Liver (tissue), 8 donors: ENCODE measurements at regions not wholly inside any gene's neighbourhood (a gene's known extent, or its start where the extent isn't known, plus 50 kb on each side); places are given as distances from the start of the nearest gene placed in this dataset.

ENCODE experiments used
- DNase-seq: peaks from one replicate; pipeline ENCODE4 v3.0.0-alpha.2; 2017; ENCODE audit warnings: low spot score
- H3K27ac ChIP-seq, 2 donors: one replicate each; pipeline ENCODE4 v1.7.0; 2013; ENCODE audit warnings: inconsistent platforms in 2 of 2, low read length in 2 of 2, control low read depth in 1 of 2, low read depth in 1 of 2, mild to moderate bottlenecking in 1 of 2
- H3K27me3 ChIP-seq, 4 donors: one replicate each; pipeline versions ENCODE4 v1.6.1 to v1.7.0; 2013; ENCODE audit warnings: low read length in 3 of 4, inconsistent platforms in 1 of 4, mild to moderate bottlenecking in 1 of 4, moderate library complexity in 1 of 4; ENCODE audit not compliant: control insufficient read depth in 4 of 4, insufficient read depth in 4 of 4
- H3K36me3 ChIP-seq, 4 donors: one replicate each; pipeline versions ENCODE4 v1.6.1 to v1.7.0; 2013; ENCODE audit warnings: low read length in 3 of 4, mild to moderate bottlenecking in 3 of 4, low read depth in 1 of 4, moderate library complexity in 1 of 4; ENCODE audit not compliant: control insufficient read depth in 4 of 4, insufficient read depth in 3 of 4
- H3K4me1 ChIP-seq, 4 donors: one replicate each; pipeline versions ENCODE4 v1.6.1 to v1.7.0; 2013; ENCODE audit warnings: low read length in 3 of 4, mild to moderate bottlenecking in 3 of 4, moderate library complexity in 1 of 4; ENCODE audit not compliant: control insufficient read depth in 4 of 4, insufficient read depth in 4 of 4
- H3K4me3 ChIP-seq, 3 donors: one replicate each; pipeline versions ENCODE4 v1.6.1 to v1.7.0; 2013; ENCODE audit warnings: low read length in 3 of 3, control low read depth in 1 of 3, low read depth in 1 of 3, mild to moderate bottlenecking in 1 of 3
- H3K9ac ChIP-seq, 2 donors: one replicate each; pipeline ENCODE4 v1.7.0; 2013; ENCODE audit warnings: low read length in 2 of 2, mild to moderate bottlenecking in 2 of 2, moderate library complexity in 2 of 2, control low read depth in 1 of 2, low read depth in 1 of 2
- H3K9me3 ChIP-seq, 4 donors: one replicate each; pipeline versions ENCODE4 v1.6.1 to v1.7.0; 2013; ENCODE audit warnings: low read length in 3 of 4; ENCODE audit not compliant: control insufficient read depth in 4 of 4
- ATF3 ChIP-seq: IDR thresholded peaks from 2 replicates; pipeline ENCODE4 v1.6.1; 2016; ENCODE audit warnings: antibody characterized with exemption
- CTCF ChIP-seq: fragments of 150-350 bp; IDR thresholded peaks from 2 replicates; pipeline ENCODE4 v1.5.1; 2017; ENCODE audit warnings: improper control_type of control experiment, low read depth, low read length; ENCODE audit not compliant: missing input control
- EGR1 ChIP-seq, 2 donors: IDR thresholded peaks; 2 replicates each; pipeline ENCODE4 v1.6.1; 2016 to 2018; ENCODE audit warnings: antibody characterized with exemption in 2 of 2, low read depth in 2 of 2
- FOXA1 ChIP-seq: IDR thresholded peaks from 2 replicates; pipeline ENCODE4 v1.6.1; 2016; ENCODE audit warnings: antibody characterized with exemption
- FOXA2 ChIP-seq: IDR thresholded peaks from 2 replicates; pipeline ENCODE4 v1.6.1; 2016; ENCODE audit warnings: antibody characterized with exemption
- GABPA ChIP-seq, 2 donors: IDR thresholded peaks in 1 of 2; conservative IDR thresholded peaks in 1 of 2; 2 replicates each; pipeline ENCODE4 v1.6.1; 2016; ENCODE audit warnings: antibody characterized with exemption in 2 of 2, mild to moderate bottlenecking in 1 of 2, moderate library complexity in 1 of 2
- HNF4A ChIP-seq, 2 donors: conservative IDR thresholded peaks; 2 replicates each; pipeline ENCODE4 v1.6.1; 2016; ENCODE audit warnings: antibody characterized with exemption in 2 of 2, mild to moderate bottlenecking in 2 of 2
- HNF4G ChIP-seq: IDR thresholded peaks from 2 replicates; pipeline ENCODE4 v1.6.1; 2016; ENCODE audit warnings: antibody characterized with exemption
- NR2F2 ChIP-seq: IDR thresholded peaks from 2 replicates; pipeline ENCODE4 v1.6.1; 2016; ENCODE audit warnings: antibody characterized with exemption
- RAD21 ChIP-seq, 2 donors: IDR thresholded peaks; 2 replicates each; pipeline ENCODE4 v1.6.1; 2016; ENCODE audit warnings: antibody characterized with exemption in 2 of 2, mild to moderate bottlenecking in 2 of 2
- RXRA ChIP-seq, 2 donors: IDR thresholded peaks; 2 replicates each; pipeline ENCODE4 v1.6.1; 2017 to 2018; ENCODE audit warnings: antibody characterized with exemption in 2 of 2, mild to moderate bottlenecking in 1 of 2
- SP1 ChIP-seq: IDR thresholded peaks from 2 replicates; pipeline ENCODE4 v1.6.1; 2018; ENCODE audit warnings: antibody characterized with exemption, mild to moderate bottlenecking
- TAF1 ChIP-seq: conservative IDR thresholded peaks from 2 replicates; pipeline ENCODE4 v1.6.1; 2016; ENCODE audit warnings: antibody characterized with exemption, mild to moderate bottlenecking
- YY1 ChIP-seq: IDR thresholded peaks from 2 replicates; pipeline ENCODE4 v1.6.1; 2016; ENCODE audit warnings: antibody characterized with exemption, mild to moderate bottlenecking
- whole genome bisulfite sequencing: extraction: QIAGEN DNeasy Blood & Tissue Kit; methylation state at CpG from one replicate; pipeline ENCODE4 v1.1.7; 2013; 5-methylcytosine and 5-hydroxymethylcytosine counted together
- TF ChIP-seq, protein P1 (sequence below): IDR thresholded peaks from 2 replicates; pipeline ENCODE4 v1.6.1; 2016; ENCODE audit warnings: antibody characterized with exemption
- TF ChIP-seq, protein P2 (sequence below): IDR thresholded peaks from 2 replicates; pipeline ENCODE4 v1.6.1; 2016; ENCODE audit warnings: antibody characterized with exemption, mild to moderate bottlenecking
- donor health status: healthy.
- donor health status: healthy.
- donor health status: healthy.
- donor health status: healthy.
- donor health status: healthy.

GRCh38 chr4:179124957-179125356, 1682.7 kb upstream of the AGA start:
- H3K9me3 ChIP-seq = peaks cover 0 to 4% (median 0%) of the 10 kb centered on the region in 4 donors
- WGBS = 66% methylated on average over 1 of the region's 1 CpG
- no peak overlapping the region for H3K4me3 ChIP-seq
- DNase-seq = no peak
- no peak overlapping the region for H3K27ac ChIP-seq
- TF ChIP-seq GABPA (IDR thresholded peaks at IDR 0.05 in 1 of 2, conservative IDR thresholded peaks at IDR 0.05 in 1 of 2) (no peak), TAF1 (no peak), YY1 (no peak), RAD21 (IDR thresholded peaks at IDR 0.05) (no peak), FOXA1 (no peak), HNF4G (no peak), SP1 (no peak), HNF4A (conservative IDR thresholded peaks at IDR 0.05) (no peak), ATF3 (no peak)
- no peak overlapping the region for H3K9ac ChIP-seq
- peaks cover 0 to 2% (median 0%) of the 10 kb centered on the region in 4 donors for H3K27me3 ChIP-seq
- no peaks in the 10 kb centered on the region for H3K36me3 ChIP-seq
- H3K4me1 ChIP-seq = no peaks in the 10 kb centered on the region

- peaks cover 0 to 4% (median 0%) of the 10 kb centered on the region in 4 donors for H3K9me3 ChIP-seq
- peaks cover 0 to 2% (median 0%) of the 10 kb centered on the region in 4 donors for H3K27me3 ChIP-seq
- DNase-seq = no peak
- H3K9ac ChIP-seq = no peak overlapping the region
- no peak for TF ChIP-seq FOXA2
- WGBS = 40% methylated on average over 2 of the region's 2 CpGs
- H3K4me3 ChIP-seq = no peak overlapping the region
- no peak overlapping the region for H3K27ac ChIP-seq
- H3K4me1 ChIP-seq = no peaks in the 10 kb centered on the region
- no peaks in the 10 kb centered on the region for H3K36me3 ChIP-seq
Observed at GRCh38 chr4:179125870-179126269, 1683.6 kb upstream of the AGA start.

GRCh38 chr4:179128299-179128698, 1686.1 kb upstream of the AGA start:
- H3K36me3 ChIP-seq = no peaks in the 10 kb centered on the region
- H3K4me1 ChIP-seq = no peaks in the 10 kb centered on the region
- no peak overlapping the region for H3K27ac ChIP-seq
- peaks cover 0 to 2% (median 0%) of the 10 kb centered on the region in 4 donors for H3K27me3 ChIP-seq
- H3K4me3 ChIP-seq = no peak overlapping the region
- H3K9ac ChIP-seq = no peak overlapping the region
- no peak for DNase-seq
- 57% methylated on average over 4 of the region's 4 CpGs for WGBS
- H3K9me3 ChIP-seq = peaks cover 0 to 4% (median 0%) of the 10 kb centered on the region in 4 donors
- TF ChIP-seq TAF1 = no peak
- no peak for TF ChIP-seq HNF4A (conservative IDR thresholded peaks at IDR 0.05)
- no peak for TF ChIP-seq EGR1 (IDR thresholded peaks at IDR 0.05; ENCODE audit: low read depth in 2 of 2)
- no peak for TF ChIP-seq GABPA (IDR thresholded peaks at IDR 0.05 in 1 of 2, conservative IDR thresholded peaks at IDR 0.05 in 1 of 2)
- TF ChIP-seq RXRA (IDR thresholded peaks at IDR 0.05) = no peak
- TF ChIP-seq, protein P1, sequence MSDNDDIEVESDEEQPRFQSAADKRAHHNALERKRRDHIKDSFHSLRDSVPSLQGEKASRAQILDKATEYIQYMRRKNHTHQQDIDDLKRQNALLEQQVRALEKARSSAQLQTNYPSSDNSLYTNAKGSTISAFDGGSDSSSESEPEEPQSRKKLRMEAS = no peak
- no peak for TF ChIP-seq HNF4G
- no peak for TF ChIP-seq NR2F2
- TF ChIP-seq RAD21 (IDR thresholded peaks at IDR 0.05) = no peak
- no peak for TF ChIP-seq YY1
- TF ChIP-seq, protein P2, sequence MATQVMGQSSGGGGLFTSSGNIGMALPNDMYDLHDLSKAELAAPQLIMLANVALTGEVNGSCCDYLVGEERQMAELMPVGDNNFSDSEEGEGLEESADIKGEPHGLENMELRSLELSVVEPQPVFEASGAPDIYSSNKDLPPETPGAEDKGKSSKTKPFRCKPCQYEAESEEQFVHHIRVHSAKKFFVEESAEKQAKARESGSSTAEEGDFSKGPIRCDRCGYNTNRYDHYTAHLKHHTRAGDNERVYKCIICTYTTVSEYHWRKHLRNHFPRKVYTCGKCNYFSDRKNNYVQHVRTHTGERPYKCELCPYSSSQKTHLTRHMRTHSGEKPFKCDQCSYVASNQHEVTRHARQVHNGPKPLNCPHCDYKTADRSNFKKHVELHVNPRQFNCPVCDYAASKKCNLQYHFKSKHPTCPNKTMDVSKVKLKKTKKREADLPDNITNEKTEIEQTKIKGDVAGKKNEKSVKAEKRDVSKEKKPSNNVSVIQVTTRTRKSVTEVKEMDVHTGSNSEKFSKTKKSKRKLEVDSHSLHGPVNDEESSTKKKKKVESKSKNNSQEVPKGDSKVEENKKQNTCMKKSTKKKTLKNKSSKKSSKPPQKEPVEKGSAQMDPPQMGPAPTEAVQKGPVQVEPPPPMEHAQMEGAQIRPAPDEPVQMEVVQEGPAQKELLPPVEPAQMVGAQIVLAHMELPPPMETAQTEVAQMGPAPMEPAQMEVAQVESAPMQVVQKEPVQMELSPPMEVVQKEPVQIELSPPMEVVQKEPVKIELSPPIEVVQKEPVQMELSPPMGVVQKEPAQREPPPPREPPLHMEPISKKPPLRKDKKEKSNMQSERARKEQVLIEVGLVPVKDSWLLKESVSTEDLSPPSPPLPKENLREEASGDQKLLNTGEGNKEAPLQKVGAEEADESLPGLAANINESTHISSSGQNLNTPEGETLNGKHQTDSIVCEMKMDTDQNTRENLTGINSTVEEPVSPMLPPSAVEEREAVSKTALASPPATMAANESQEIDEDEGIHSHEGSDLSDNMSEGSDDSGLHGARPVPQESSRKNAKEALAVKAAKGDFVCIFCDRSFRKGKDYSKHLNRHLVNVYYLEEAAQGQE = no peak
- TF ChIP-seq FOXA1 = no peak
- TF ChIP-seq CTCF = no peak
